Lung microvascular endothelial cell (primary cell): ENCODE measurements at regions not wholly inside any gene's neighbourhood (a gene's known extent, or its start where the extent isn't known, plus 50 kb on each side); places are given as distances from the start of the nearest gene placed in this dataset.
"Not testable (repeated sequence)": the region's sequence is repeated elsewhere in the genome, so short reads cannot be mapped to it uniquely, and the experiment has no call there.

Experiments used
- DNase-seq, 2 donors: peaks; one replicate each; pipeline versions ENCODE4 v3.0.0 to v3.0.0-alpha.2; 2010; ENCODE audit warnings: low read depth in 2 of 2

GRCh38 chr4:8676676-8677075 is 84.1 kb downstream of the CPZ start:
- no peak for DNase-seq

- no peak for DNase-seq
Measured at GRCh38 chr4:8675906-8676305, 83.3 kb downstream of the CPZ start.

GRCh38 chr4:8675383-8675782 is 82.8 kb downstream of the CPZ start:
- DNase-seq, result peak; percentile 27 to 34

- DNase-seq, result no peak
Measured at GRCh38 chr4:8674311-8674885, 81.8 kb downstream of the CPZ start.

GRCh38 chr4:8673106-8673505 is 80.5 kb downstream of the CPZ start:
- not testable (repeated sequence) for DNase-seq

- DNase-seq, result no peak
Measured at GRCh38 chr4:8672486-8672885, 79.9 kb downstream of the CPZ start.

GRCh38 chr4:8671712-8672290 is 79.2 kb downstream of the CPZ start:
- DNase-seq, result no peak
